Endothelial cell of umbilical vein (primary cell): ENCODE measurements at regions not wholly inside any gene's neighbourhood (a gene's known extent, or its start where the extent isn't known, plus 50 kb on each side); places are given as distances from the start of the nearest gene placed in this dataset.

Experiments used
- BruUV-seq: library from RNA; stranded (reverse); fragments of 400-500 nt; replicated peaks from 2 replicates; lab custom pipeline; 2021; lab: Mats Ljungman, UMichigan
- CTCF ChIA-PET: fragments of 300-600, 350-600 bp; sonication (Branson Sonifier 250); formaldehyde crosslinking; loops from one replicate; lab custom pipeline; 2021; ENCODE audit warnings: antibody characterized with exemption, inconsistent platforms; lab: Charles Lee
- POLR2A ChIA-PET: fragments of 300-600, 350-600 bp; sonication (Branson Sonifier 250); formaldehyde crosslinking; loops from one replicate; lab custom pipeline; 2021; ENCODE audit warnings: antibody characterized with exemption, inconsistent platforms; lab: Charles Lee
- DNase-seq: peaks from one replicate; pipeline ENCODE4 v3.0.0-alpha.2; 2011; ENCODE audit warnings: low read depth, low spot score
- FAIRE-seq: peaks from 2 replicates; lab custom pipeline; 2011; peaks lifted over from hg19 to GRCh38; lab: Jason Lieb, UNC
- H2AFZ ChIP-seq: 2 replicates; pipeline ENCODE4 v1.6.0; 2012; ENCODE audit warnings: low read depth, low read length, control low read depth, inconsistent platforms
- H3K27ac ChIP-seq: 2 replicates; pipeline ENCODE4 v1.5.1; 2011; ENCODE audit warnings: low read depth, mild to moderate bottlenecking, control low read depth, low read length, moderate library complexity; ENCODE audit not compliant: insufficient read depth
- H3K27me3 ChIP-seq, 2 experiments: 2 replicates each; pipeline versions ENCODE4 v1.6.0 to v1.6.1; 2011; ENCODE audit warnings: low read length in 2 of 2, mixed read lengths in 1 of 2; ENCODE audit not compliant: control insufficient read depth in 2 of 2, insufficient read depth in 2 of 2
- H3K36me3 ChIP-seq, 2 experiments: 2 replicates in 1 of 2; 3 replicates in 1 of 2; pipeline ENCODE4 v1.5.1; 2011; ENCODE audit warnings: low read length in 2 of 2, mild to moderate bottlenecking in 1 of 2, moderate library complexity in 1 of 2; ENCODE audit not compliant: control insufficient read depth in 2 of 2, insufficient read depth in 2 of 2; ENCODE audit errors: extremely low read depth in 1 of 2
- H3K4me1 ChIP-seq: 3 replicates; pipeline ENCODE4 v1.5.1; 2011; ENCODE audit warnings: mild to moderate bottlenecking, low read length; ENCODE audit not compliant: control insufficient read depth, insufficient read depth; ENCODE audit errors: extremely low read depth
- H3K4me2 ChIP-seq: 2 replicates; pipeline ENCODE4 v1.6.1; 2011; ENCODE audit warnings: low read length, control low read depth, mixed read lengths; ENCODE audit not compliant: insufficient read depth
- H3K4me3 ChIP-seq, 3 experiments: fragments of 200-600 bp in 1 of 3; sonication (generic), shearing (Covaris generic) in 1 of 3; replicated peaks in 1 of 3; 2 replicates each; pipeline ENCODE4 v1.5.1; 2011 to 2016; ENCODE audit warnings: control low read depth in 3 of 3, low read length in 3 of 3, mild to moderate bottlenecking in 2 of 3, inconsistent platforms in 1 of 3, low read depth in 1 of 3, moderate library complexity in 1 of 3; ENCODE audit not compliant: insufficient read depth in 1 of 3
- H3K79me2 ChIP-seq: 2 replicates; pipeline ENCODE4 v1.6.0; 2012; ENCODE audit warnings: low read length, inconsistent platforms; ENCODE audit not compliant: control insufficient read depth, insufficient read depth
- H3K9ac ChIP-seq: replicated peaks from 2 replicates; pipeline ENCODE3; 2011; ENCODE audit warnings: low read length, control low read depth; ENCODE audit not compliant: insufficient read depth; ENCODE audit errors: extremely low read depth
- H3K9me1 ChIP-seq: replicated peaks from 3 replicates; pipeline ENCODE4 v1.6.0; 2011; ENCODE audit warnings: mild to moderate bottlenecking, low read length; ENCODE audit not compliant: control insufficient read depth, insufficient read depth; ENCODE audit errors: extremely low read depth
- H3K9me3 ChIP-seq: replicated peaks from 2 replicates; pipeline ENCODE4 v1.5.1; 2012; ENCODE audit warnings: low read length, inconsistent platforms; ENCODE audit not compliant: control insufficient read depth, insufficient read depth
- H4K20me1 ChIP-seq: replicated peaks from 2 replicates; pipeline ENCODE3; 2011; ENCODE audit warnings: mild to moderate bottlenecking, low read length; ENCODE audit not compliant: control insufficient read depth, insufficient read depth; ENCODE audit errors: extremely low read depth
- CTCF ChIP-seq, 2 donors: IDR thresholded peaks; 1 replicate in 1 of 2; 2 replicates in 1 of 2; pipeline ENCODE4 v1.5.1; 2011; ENCODE audit warnings: low read length in 2 of 2, mild to moderate bottlenecking in 2 of 2, moderate library complexity in 2 of 2, control low read depth in 1 of 2, inconsistent platforms in 1 of 2, low read depth in 1 of 2; ENCODE audit not compliant: insufficient read depth in 1 of 2; ENCODE audit errors: extremely low read depth in 1 of 2
- EZH2 ChIP-seq: IDR thresholded peaks from 2 replicates; pipeline ENCODE4 v1.6.1; 2012; ENCODE audit warnings: borderline replicate concordance, low read depth, mild to moderate bottlenecking, moderate library complexity, low read length, inconsistent platforms; ENCODE audit not compliant: severe bottlenecking
- FOS ChIP-seq: IDR thresholded peaks from 2 replicates; pipeline ENCODE4 v1.6.1; 2011; ENCODE audit warnings: mild to moderate bottlenecking, low read length, moderate library complexity, borderline replicate concordance; ENCODE audit not compliant: insufficient read depth
- GATA2 ChIP-seq: IDR thresholded peaks from 2 replicates; pipeline ENCODE4 v1.7.0; 2011; ENCODE audit warnings: low read depth, mild to moderate bottlenecking, moderate library complexity, mixed read lengths, low read length; ENCODE audit not compliant: insufficient read length, insufficient read depth
- JUN ChIP-seq: IDR thresholded peaks from 2 replicates; pipeline ENCODE4 v1.6.1; 2011; ENCODE audit warnings: borderline replicate concordance, low read depth; ENCODE audit not compliant: insufficient read length, insufficient read depth
- MAX ChIP-seq: IDR thresholded peaks from 2 replicates; pipeline ENCODE4 v1.6.1; 2011; ENCODE audit not compliant: insufficient read depth, insufficient read length
- MYC ChIP-seq: IDR thresholded peaks from one replicate; pipeline ENCODE4 v1.6.1; 2011; ENCODE audit warnings: mild to moderate bottlenecking, low read depth, low read length
- POLR2A ChIP-seq: IDR thresholded peaks from 2 replicates; pipeline ENCODE4 v1.6.1; 2012; ENCODE audit warnings: low read depth, mild to moderate bottlenecking, control low read depth, low read length
- POLR2AphosphoS5 ChIP-seq: IDR thresholded peaks from 2 replicates; pipeline ENCODE4 v1.6.1; 2012; ENCODE audit warnings: low read depth, mild to moderate bottlenecking, control low read depth, low read length, moderate library complexity; ENCODE audit not compliant: insufficient read depth
- dilution Hi-C: fragments of 300-500 bp; cut with MboI; formaldehyde crosslinking; loops from one replicate; pipeline ENCODE4 v1.15.0; 2019; ENCODE audit warnings: low sequenced_read_pairs; ENCODE audit not compliant: extremely low pct_ligation_motif_present
- intact Hi-C: fragments of 100-400 bp; cut with micrococcal nuclease; formaldehyde crosslinking; loops from one replicate; pipeline ENCODE4 v1.10.0; 2022

GRCh38 chr2:16010951-16011620 is 70.7 kb downstream of the MYCN start:
- H4K20me1 ChIP-seq: no peaks in the 10 kb centered on the region
- H3K27ac ChIP-seq: no peak overlapping the region
- dilution Hi-C loops: no loop called here
- POLR2A ChIA-PET: no interaction called here
- no peak overlapping the region for H3K4me2 ChIP-seq
- peaks cover 0 to 3% of the 10 kb centered on the region in 2 experiments for H3K27me3 ChIP-seq
- H3K4me1 ChIP-seq: no peaks in the 10 kb centered on the region
- no peak for DNase-seq
- no peak overlapping the region for H2AFZ ChIP-seq
- intact Hi-C loops: no loop called here
- no peaks in the 10 kb centered on the region for H3K9me1 ChIP-seq
- CTCF ChIA-PET: no interaction called here
- H3K9me3 ChIP-seq: no peaks in the 10 kb centered on the region
- FAIRE-seq: no peak
- H3K79me2 ChIP-seq: no peaks in the 10 kb centered on the region
- H3K4me3 ChIP-seq: no peak overlapping the region
- H3K36me3 ChIP-seq: no peaks in the 10 kb centered on the region
- no TSS peak for BruUV-seq
- no peak overlapping the region for H3K9ac ChIP-seq
- no peak for TF ChIP-seq FOS
- TF ChIP-seq POLR2A: no peak
- TF ChIP-seq CTCF (IDR thresholded peaks at IDR 0.05; ENCODE audit: extremely low read depth in 1 of 2, insufficient read depth in 1 of 2, low read depth in 1 of 2, low read length in 2 of 2): no peak
- TF ChIP-seq GATA2: no peak
- no peak for TF ChIP-seq MAX
- no peak for TF ChIP-seq POLR2AphosphoS5
- TF ChIP-seq EZH2: no peak
- no peak for TF ChIP-seq JUN
- no peak for TF ChIP-seq MYC
